ENCODE measurements at regions not wholly inside any gene's neighbourhood (a gene's known extent, or its start where the extent isn't known, plus 50 kb on each side); places are given as distances from the start of the nearest gene placed in this dataset.

GRCh38 chr20:60650087-60650486 lies 602.0 kb upstream of the CDH4 start:
- Histone ChIP-seq H3K36me3 (ENCODE audit: control insufficient read depth, insufficient read depth, low read length) (no peaks in the 10 kb centered on the region), H3K56ac (ENCODE audit: extremely low read depth, insufficient read depth, low read length) (no peak overlapping the region), H2AK9ac (replicated peaks; ENCODE audit: low read depth, low read length, poor library complexity) (no peak overlapping the region), H3K4me2 (ENCODE audit: low read depth, low read length) (no peak overlapping the region), H2BK5ac (ENCODE audit: low read depth, low read length, poor library complexity, severe bottlenecking) (peak overlapping the region; percentile 62), H3K4ac (ENCODE audit: low read depth, low read length) (no peak overlapping the region), H3K27me3 (ENCODE audit: control insufficient read depth, insufficient read depth, low read length) (no peaks in the 10 kb centered on the region), H3K18ac (ENCODE audit: low read depth, low read length) (no peak overlapping the region), H4K20me1 (ENCODE audit: insufficient read depth, low read length) (no peaks in the 10 kb centered on the region), H3K79me1 (ENCODE audit: low read depth in 1 of 2, low read length in 2 of 2) (no peaks in the 10 kb centered on the region), H3K23ac (ENCODE audit: low read depth, low read length) (no peak overlapping the region), H3K4me3 (ENCODE audit: insufficient read depth, low read depth, low read length) (no peak overlapping the region), H4K8ac (ENCODE audit: low read depth in 2 of 2, low read length in 2 of 2) (no peak overlapping the region), H3K27ac (ENCODE audit: insufficient read depth, low read length) (no peak overlapping the region), H3K4me1 (ENCODE audit: control insufficient read depth, insufficient read depth, low read length) (no peaks in the 10 kb centered on the region), H2AFZ (replicated peaks; ENCODE audit: low read length, poor library complexity) (no peak overlapping the region), H2AK5ac (ENCODE audit: low read depth, low read length) (no peak overlapping the region), H3K14ac (replicated peaks; ENCODE audit: low read depth, low read length) (no peak overlapping the region), H4K91ac (ENCODE audit: insufficient read depth, low read depth, low read length) (no peak overlapping the region), H4K5ac (ENCODE audit: low read depth, low read length) (no peak overlapping the region), H3K9me1 (ENCODE audit: insufficient read depth, low read length) (no peaks in the 10 kb centered on the region), H3K9me3 (ENCODE audit: control insufficient read depth, insufficient read depth, low read length) (peaks cover 30% of the 10 kb centered on the region), H2BK15ac (ENCODE audit: low read depth, low read length) (no peak overlapping the region), H2BK20ac (ENCODE audit: low read depth, low read length) (no peak overlapping the region), H3K9ac (ENCODE audit: low read depth, low read length) (no peak overlapping the region), H2BK120ac (ENCODE audit: low read depth, low read length) (no peak overlapping the region)
- DNase-seq, result no peak
- ChIA-PET POLR2A (ENCODE audit: unreplicated experiment) (no interaction called here), CTCF (no interaction called here)
- 83% methylated on average over 9 of the region's 10 CpGs; no CpG with 5 or more reads in 1 of the 2 experiments for WGBS, 2 experiments (ENCODE audit: extremely low coverage in 2 of 2, insufficient read length in 1 of 2)
- TF ChIP-seq CHD1 (IDR thresholded peaks at IDR 0.05; ENCODE audit: low read depth, low read length) (no peak), USF2 (IDR thresholded peaks at IDR 0.05; ENCODE audit: low read depth, low read length) (no peak), NFE2L2 (IDR thresholded peaks at IDR 0.05; ENCODE audit: low read depth, low read length) (no peak), POLR2A (IDR thresholded peaks at IDR 0.05; ENCODE audit: low read depth, low read length) (no peak), SMC3 (IDR thresholded peaks at IDR 0.05; ENCODE audit: low read depth, low read length) (no peak), MAZ (IDR thresholded peaks at IDR 0.05; ENCODE audit: borderline replicate concordance, low read depth, low read length) (no peak)
- ATAC-seq (ENCODE audit: low read depth), result no peak
- no TSS peak for BruUV-seq (replicated peaks)
- dilution Hi-C loops (cut with HindIII; ENCODE audit: low sequenced_read_pairs, unreplicated experiment) (no loop called here), intact Hi-C loops (cut with micrococcal nuclease) (no loop called here), in situ Hi-C loops (cut with MboI; ENCODE audit: low sequenced_read_pairs) (no loop called here)
